IPS DF 4.7 (cell line): ENCODE measurements at regions not wholly inside any gene's neighbourhood (a gene's known extent, or its start where the extent isn't known, plus 50 kb on each side); places are given as distances from the start of the nearest gene placed in this dataset.
"Not testable (repeated sequence)": the region's sequence is repeated elsewhere in the genome, so short reads cannot be mapped to it uniquely, and the experiment has no call there.

Source experiments
- DNase-seq: peaks from one replicate; pipeline ENCODE4 v3.0.0-alpha.2; 2013; ENCODE audit warnings: low spot score; ENCODE audit errors: extremely low read depth

- DNase-seq: no peak
These were observed 50.4 kb upstream of the RNF32 start for GRCh38 chr7:156590212-156590611.

GRCh38 chr7:156589808-156590207 is 50.8 kb upstream of the RNF32 start:
- no peak for DNase-seq

DNA sequence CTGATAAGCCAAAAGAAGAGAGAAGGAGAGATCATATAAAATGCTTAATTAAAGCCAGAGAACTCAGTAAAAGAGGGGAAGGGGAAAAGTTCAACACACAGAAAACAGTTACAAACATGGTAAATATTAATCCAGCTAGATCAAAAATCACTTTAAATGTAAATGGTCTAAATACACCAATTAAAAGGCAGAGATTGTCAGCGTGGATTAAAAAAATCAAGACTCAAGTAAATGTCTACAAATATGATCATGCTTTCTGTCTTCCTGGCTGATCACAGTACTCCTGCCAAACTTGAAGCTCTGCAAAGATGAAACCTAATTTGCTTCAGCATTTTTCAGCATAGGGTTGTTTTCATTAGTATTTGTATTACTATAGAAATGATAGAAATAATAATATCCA is 54.6 kb upstream of the RNF32 start:
- no peak for DNase-seq

- peak; percentile 76 for DNase-seq
These were observed 55.4 kb upstream of the RNF32 start for GRCh38 chr7:156585025-156585648.

GRCh38 chr7:156582591-156583123 is 57.9 kb upstream of the RNF32 start:
- no peak for DNase-seq

- no peak for DNase-seq
These were observed 60.5 kb upstream of the RNF32 start for GRCh38 chr7:156580036-156580435.

DNA sequence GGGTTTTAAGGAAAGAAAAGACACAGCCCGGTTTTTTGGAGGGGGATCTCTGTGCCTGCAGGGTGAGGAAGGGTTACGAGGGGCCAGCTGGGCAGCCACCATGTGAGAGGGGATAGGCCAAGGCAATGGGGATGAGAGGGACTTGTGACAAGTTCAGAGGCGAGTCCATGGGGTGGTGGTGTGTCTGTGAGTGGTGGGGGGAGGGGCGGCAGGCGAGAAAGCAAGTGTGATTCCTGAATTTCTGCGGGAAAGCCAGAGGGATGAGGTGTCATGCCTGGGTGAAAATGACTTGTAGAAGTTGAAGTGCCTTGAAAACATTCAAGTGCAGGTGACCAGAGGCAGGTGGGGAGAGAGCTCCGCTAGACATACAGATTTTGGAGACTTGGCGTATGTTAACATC is 61.0 kb upstream of the RNF32 start:
- DNase-seq: no peak

DNA sequence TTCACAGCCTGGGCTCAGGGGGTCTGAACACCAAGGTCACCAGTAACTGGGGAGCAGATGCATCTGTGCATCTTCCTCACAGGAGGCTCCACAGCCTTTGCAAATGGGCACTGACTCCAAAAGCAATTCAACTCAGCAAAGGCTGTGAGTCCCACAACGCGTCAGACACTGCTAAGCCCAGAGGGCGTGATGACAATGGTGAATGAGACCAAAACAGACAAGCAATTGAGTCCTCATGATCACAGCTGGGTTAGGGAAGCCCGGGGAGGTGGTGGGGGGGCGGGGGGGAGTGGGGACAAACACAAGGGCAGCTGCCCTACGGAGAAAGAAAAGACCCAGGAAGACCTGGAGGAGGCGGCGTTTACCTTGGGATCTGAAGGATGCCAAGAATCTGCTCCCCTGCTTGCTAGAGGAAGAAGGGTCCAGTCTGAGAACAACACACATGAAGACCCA is 61.6 kb upstream of the RNF32 start:
- DNase-seq: no peak

GRCh38 chr7:156578578-156578940 is 62.0 kb upstream of the RNF32 start:
- DNase-seq: no peak

DNA sequence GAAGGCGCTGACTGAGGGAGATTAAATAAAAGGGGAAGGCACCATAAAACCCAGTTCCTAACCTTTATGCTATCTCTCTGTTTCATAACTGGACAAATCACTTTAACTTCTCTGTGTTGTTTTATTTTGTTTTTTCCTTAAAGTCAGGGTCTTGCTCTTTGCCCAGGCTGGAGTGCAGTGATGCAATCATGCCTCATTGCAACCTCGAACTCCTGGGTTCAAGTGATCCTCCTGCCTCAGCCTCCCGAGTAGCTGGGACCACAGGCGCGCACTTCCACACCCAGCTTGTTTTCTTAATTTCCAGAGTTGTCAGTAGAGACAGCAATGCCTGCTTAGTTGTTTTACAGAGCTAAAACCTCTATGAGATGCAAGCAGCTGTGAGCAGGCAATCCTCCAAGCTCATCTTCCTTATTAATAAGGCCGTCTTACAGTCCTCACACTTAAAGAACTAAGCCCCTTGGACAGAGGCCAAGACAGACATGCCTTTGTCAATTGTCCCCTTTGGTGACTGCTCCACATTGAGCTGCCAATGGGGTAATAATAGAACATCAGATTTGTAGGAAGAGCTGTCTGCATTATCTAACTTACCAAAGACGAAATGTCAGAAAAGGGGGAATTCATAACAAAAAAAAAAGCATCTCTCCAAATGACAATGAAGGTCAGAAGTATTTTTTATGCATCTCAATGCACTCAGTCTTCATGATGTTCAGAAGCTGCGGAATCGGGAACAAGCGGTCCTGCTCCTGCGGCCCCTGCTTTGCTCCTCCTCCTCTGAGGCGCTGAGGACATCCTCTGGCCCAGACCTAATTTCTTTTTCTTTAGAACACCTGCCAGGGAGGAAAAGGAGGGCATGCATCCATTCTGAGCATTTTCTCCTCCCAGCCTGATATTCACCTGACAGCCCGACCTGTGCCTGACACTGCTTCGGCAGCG is 62.7 kb upstream of the RNF32 start:
- no peak for DNase-seq

- DNase-seq: no peak
These were observed 64.1 kb upstream of the RNF32 start for GRCh38 chr7:156576216-156577058.

- DNase-seq: no peak
These were observed 72.3 kb upstream of the RNF32 start for GRCh38 chr7:156568258-156568657.

GRCh38 chr7:156566812-156567549 is 73.6 kb upstream of the RNF32 start:
- no peak for DNase-seq

- DNase-seq: not testable (repeated sequence)
These were observed 75.6 kb upstream of the RNF32 start for GRCh38 chr7:156565002-156565401.

- no peak for DNase-seq
These were observed 79.9 kb upstream of the RNF32 start for GRCh38 chr7:156560696-156561095.

GRCh38 chr7:156560075-156560474 is 80.5 kb upstream of the RNF32 start:
- no peak for DNase-seq

DNA sequence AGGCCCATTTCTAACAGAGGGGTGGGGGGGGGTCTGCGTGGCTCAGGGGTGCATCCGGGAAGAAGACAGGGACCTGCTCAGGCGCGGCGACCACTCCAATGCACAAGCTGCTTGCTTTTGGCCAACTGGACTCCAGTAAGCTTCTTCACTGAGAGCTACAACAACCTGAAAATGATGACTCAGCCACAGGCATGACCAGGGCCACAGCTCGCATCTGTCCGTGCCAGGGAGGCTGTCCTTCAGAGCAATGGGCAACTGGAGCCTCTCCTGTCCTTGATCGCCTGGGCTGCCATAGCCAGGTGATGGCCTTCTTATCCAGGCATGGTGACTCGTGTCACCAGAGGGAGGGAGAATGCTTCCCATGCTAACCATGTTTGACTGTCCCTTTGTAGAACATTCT is 81.6 kb upstream of the RNF32 start:
- DNase-seq: no peak

DNA sequence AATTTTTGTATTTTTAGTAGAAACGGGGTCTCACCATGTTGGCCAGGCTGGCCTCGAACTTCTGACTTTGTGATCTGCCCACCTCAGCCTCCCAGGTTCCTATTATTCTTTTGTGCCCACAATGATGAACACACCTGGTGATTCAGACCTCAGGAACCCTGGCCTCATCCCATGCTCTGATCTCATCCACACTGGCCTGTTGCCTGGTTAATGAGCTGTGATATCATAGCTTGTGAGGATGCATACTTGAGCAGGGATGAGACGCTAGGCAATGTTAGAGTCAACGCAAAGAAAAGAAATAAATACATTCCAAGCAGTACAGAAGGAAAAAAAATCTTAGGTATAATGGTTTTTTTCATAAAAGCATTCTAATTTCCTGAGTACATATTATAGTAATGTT is 82.4 kb upstream of the RNF32 start:
- no peak for DNase-seq

DNA sequence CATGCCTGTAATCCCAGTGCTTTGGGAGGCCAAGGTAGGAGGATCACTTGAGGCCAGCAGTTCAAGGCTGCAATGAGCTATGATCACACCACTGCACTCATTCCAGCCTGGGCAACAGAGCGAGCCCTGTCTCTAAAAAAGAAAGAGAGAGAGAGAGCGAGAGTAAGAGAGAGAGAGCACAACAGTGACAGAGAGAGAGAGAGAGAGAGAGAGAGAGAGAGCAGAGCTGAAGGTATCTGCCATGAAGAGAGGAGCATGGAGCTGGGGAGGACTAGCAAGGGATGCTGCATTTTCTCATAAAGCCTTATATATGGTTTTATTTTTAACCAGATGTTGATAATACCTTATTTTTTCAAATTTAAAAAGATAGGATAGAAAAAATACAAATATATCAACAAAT is 84.5 kb upstream of the RNF32 start:
- no peak for DNase-seq

DNA sequence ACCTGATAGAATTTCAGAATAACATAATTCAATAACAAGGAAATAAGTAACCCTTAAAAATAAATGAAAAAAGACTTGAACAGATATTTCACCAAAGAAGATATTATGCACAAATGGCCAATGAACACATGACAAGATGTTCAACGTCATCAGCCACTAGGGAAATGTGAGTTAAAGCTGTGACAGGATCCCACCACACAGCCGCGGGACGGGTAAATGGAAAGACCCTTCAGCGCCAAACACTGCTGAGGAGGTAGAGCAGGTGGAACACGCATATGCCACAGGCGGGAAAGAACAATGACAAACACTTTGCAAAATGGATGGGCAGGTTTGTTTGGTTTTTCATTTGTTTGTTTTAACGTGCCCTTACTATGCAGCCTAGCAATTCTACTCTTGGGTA is 86.1 kb upstream of the RNF32 start:
- no peak for DNase-seq

DNA sequence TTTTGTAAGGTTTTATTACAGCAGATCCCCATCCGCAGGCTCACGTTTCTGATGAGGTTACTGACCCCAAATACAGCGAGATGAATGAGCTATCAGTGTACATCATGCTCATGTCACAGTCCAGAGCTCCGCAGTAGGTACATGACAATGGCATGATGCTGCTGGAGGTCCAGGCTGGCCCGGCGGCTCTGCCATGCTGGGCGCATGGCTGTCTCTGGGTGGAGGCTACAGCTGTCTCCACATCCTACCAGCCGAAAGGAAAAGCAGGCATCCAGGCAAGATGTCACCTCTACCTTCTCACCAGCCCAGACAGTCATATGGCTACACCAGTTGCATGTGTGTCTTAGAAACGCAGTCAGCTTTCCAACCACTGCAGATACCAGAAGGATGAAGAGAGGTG is 90.9 kb upstream of the RNF32 start:
- no peak for DNase-seq
